ENCODE measurements at regions not wholly inside any gene's neighbourhood (a gene's known extent, or its start where the extent isn't known, plus 50 kb on each side); places are given as distances from the start of the nearest gene placed in this dataset.

- no peak for TF ChIP-seq CTCF (IDR thresholded peaks at IDR 0.05)
- TF ChIP-seq POLR2A (IDR thresholded peaks at IDR 0.05), result no peak
Measured at GRCh38 chr3:30123224-30123623, 483.2 kb upstream of the TGFBR2 start.

Data from Peyer's patch (tissue), 4 donors.